GM19397 (cell line): ENCODE measurements at regions not wholly inside any gene's neighbourhood (a gene's known extent, or its start where the extent isn't known, plus 50 kb on each side); places are given as distances from the start of the nearest gene placed in this dataset.

Experiments used
- ATAC-seq: cut with Tn5 transposase; IDR thresholded peaks from one replicate; pipeline ENCODE4 v1.9.1; 2021; ENCODE audit warnings: mild to moderate bottlenecking, moderate library complexity; ENCODE audit not compliant: unreplicated experiment

DNA sequence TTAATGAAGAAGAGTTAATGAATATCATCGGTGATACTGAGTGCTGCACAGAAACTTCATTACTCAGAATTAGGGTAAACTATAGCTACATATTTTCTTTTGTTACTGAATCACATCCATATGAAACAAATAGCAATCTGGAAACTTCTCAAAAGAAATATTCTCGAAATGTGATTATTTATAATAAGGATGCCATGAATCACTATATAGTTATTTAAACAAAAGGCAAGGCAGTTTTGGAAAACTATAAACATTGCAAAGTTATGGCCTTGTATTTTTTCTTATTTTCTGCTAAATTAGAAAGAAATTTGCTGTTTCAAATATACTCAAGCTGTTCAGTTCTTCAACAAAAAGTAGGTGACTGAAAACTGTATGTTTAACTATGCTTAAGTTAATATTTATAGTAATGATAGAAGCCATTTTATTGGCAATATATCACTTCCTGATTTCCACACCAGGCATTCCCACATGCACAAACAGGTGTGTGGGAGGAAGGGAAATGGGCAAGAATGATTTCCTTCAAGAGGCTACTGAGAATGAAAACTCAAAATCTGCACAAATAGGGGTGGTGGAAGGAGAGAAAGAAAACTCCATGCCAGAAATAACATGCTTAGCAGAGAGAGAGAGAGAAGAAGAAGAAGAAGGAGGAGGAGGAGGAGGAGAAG is 74.5 kb upstream of the FRY start:
- no peak for ATAC-seq

DNA sequence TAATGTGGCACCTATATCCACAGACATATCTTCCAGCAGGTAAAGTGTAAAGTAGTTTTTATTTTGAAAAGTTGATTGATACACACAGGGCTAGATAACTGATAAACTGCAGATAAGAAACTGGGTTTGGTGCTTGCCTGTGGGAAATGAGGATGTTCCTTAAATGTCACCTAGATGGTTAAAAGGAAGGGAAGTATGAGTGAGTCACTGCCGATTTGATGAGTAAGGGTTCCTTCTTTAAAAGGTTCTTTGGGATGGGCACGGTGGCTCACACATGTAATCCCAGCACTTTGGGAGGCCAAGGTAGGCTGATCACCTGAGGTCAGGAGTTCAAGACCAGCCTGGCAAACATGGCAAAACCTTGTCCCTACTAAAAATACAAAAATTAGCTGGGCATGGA is 73.8 kb upstream of the FRY start:
- ATAC-seq: no peak

DNA sequence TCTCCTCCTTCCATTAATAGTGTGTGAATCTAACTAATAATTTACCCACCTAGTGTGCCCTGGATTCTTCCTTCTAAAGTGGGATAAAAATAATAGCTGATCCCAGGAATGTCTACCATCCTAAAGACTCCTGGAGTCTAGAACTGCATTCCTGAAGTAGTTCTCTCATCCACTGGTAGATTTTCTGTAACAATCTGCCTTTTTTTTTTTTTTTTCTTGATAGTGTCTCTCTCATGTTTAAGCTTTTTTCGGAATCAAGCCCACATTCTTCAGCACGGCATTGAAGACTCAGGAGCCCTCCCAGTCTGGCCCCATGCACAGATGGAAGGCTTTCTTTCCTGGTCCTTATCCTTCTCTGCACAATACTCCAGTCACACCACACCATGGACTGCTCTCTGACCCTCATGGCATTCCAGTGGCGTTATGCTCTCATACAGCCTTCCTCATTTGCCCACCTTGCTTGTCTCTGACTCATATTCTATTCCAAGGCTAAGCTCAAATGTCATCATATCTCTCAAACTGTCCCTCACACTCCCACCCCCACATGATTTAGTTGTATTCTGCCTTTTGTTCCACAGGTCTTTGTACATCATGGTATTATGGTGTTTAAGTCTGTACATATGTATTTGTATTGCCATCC is 68.7 kb upstream of the FRY start:
- no peak for ATAC-seq

DNA sequence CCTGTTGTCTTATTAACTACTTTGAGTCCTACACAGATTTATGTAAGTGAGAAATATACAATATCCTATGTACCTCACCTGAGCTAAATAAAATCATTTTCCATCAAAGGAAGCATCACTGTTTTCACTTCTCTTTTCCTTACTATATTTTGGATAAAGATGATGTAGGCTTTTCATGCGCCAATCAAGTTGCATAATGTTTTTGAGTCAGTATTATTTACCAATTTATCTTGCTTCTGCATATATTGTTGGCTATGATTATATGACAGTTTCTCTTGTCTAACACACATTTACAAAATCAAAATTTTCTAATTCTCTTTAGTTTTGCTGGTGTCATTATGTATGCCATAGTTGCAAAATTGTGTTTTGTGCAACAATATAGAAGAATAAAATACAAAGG is 67.9 kb upstream of the FRY start:
- ATAC-seq: no peak

GRCh38 chr13:31964168-31964567 is 67.4 kb upstream of the FRY start:
- ATAC-seq: no peak

DNA sequence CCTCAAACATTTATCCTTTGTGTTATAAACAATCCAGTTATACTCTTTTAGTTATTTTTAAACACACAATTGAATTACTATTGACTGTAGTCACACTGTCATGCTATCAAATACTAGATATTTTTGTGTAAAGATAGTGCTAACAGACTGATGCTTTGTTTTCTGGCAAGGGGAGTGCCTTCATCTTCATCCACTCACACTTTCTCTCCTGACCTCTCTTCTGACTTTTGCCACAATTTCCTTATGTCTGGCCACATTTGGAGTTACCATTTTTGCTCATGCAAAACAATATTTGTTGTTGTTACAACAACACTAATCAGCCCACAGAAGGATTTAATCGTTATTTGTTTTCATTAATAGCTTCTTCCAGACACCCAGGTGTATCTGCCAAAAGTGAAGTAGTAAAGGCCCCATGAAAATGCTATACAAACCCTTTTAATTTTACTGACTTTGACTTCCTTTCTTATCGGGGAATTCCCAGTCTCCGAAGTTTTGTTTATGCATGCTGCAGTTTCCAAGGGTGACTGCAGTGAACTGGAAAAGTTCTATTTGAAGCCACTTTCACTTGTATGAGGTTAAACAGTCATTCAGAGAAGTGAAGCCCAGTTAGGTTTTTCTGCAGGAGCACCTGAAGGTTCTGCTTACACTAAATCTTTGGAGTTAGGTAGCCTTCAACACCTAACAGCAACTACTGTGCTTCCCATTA is 66.1 kb upstream of the FRY start:
- peak; percentile 84 for ATAC-seq

- ATAC-seq: no peak
Observed at GRCh38 chr13:31967155-31967554, 64.4 kb upstream of the FRY start.

DNA sequence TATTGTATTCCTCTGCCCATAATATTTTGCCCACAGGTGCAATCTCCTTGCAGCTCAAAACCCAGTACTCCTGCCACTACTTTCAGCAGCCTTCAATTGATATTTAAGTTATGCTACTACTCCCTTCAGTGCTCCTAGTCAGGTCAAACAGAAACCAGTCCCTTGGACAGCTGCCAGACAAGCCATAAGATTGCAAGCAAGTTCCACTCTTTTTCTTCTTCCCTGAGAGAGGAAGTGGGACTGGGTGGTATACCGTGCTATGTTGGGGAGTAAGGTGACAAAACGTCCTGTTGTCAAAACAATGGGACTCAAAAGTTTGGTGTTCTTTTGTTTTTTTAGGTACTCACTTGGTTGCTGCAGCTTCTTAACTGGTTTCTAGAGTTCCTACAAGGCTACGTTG is 63.1 kb upstream of the FRY start:
- ATAC-seq: no peak

GRCh38 chr13:31970231-31970930 is 61.2 kb upstream of the FRY start:
- ATAC-seq: no peak

GRCh38 chr13:31972453-31972852 is 59.1 kb upstream of the FRY start:
- no peak for ATAC-seq

DNA sequence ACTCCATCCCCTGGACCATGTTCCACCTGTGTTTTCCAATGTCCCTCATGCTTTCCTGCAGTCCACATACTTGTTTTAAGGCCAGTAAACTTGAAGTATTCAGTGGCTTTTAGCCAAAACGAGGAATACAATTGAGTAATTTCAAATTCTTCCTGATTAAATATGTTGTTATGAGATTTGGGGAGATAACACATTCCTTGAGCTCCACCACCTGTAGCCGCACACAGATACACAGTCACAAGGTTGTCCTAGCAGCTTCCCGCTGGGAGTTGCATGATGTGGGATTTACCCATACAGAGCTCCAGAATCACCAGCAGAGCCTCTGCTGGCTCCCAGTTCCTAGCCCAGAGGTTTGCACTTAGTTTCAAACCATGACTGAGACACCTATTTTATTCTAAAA is 53.6 kb upstream of the FRY start:
- no peak for ATAC-seq

DNA sequence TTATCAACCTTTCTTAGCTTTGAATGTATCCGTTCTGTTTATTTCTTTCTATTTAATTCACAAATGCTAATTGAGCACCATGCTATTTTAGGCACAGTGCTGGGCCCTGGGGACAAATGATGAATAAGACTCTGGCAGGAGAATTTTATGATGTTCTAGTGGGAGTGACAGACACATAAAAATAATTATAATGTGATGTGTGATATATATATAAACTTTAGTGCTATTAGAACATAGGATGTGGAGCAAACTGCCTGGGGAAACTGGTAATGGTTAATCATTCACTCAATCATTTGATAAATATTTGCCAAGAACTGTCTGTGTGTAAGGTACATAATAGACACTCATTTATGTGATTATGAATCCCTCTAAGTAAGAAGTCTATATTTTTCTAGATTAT is 50.7 kb upstream of the FRY start:
- no peak for ATAC-seq
